ENCODE measurements at regions not wholly inside any gene's neighbourhood (a gene's known extent, or its start where the extent isn't known, plus 50 kb on each side); places are given as distances from the start of the nearest gene placed in this dataset.

GRCh38 chr14:101495827-101496775 lies 65.2 kb upstream of the DIO3 start:
- no peak for TF ChIP-seq CTCF (IDR thresholded peaks at IDR 0.05; ENCODE audit: insufficient read depth, low read length, poor library complexity, severe bottlenecking)
- Histone ChIP-seq H3K4me3 (replicated peaks; ENCODE audit: low read depth, low read length) (no peak overlapping the region), H3K36me3 (ENCODE audit: control insufficient read depth, insufficient read depth, low read length) (no peaks in the 10 kb centered on the region), H3K27me3 (replicated peaks; ENCODE audit: control insufficient read depth, insufficient read depth, low read length) (no peaks in the 10 kb centered on the region)
- DNase-seq (ENCODE audit: extremely low read depth, insufficient read length) = no peak

GRCh38 chr14:101496776-101497683 lies 64.3 kb upstream of the DIO3 start:
- Histone ChIP-seq H3K36me3 (ENCODE audit: control insufficient read depth, insufficient read depth, low read length) (no peaks in the 10 kb centered on the region), H3K4me3 (replicated peaks; ENCODE audit: low read depth, low read length) (no peak overlapping the region), H3K27me3 (replicated peaks; ENCODE audit: control insufficient read depth, insufficient read depth, low read length) (no peaks in the 10 kb centered on the region)
- no peak for TF ChIP-seq CTCF (IDR thresholded peaks at IDR 0.05; ENCODE audit: insufficient read depth, low read length, poor library complexity, severe bottlenecking)
- DNase-seq (ENCODE audit: extremely low read depth, insufficient read length) = no peak

- no peak for TF ChIP-seq CTCF (IDR thresholded peaks at IDR 0.05; ENCODE audit: insufficient read depth, low read length, poor library complexity, severe bottlenecking)
- no peak overlapping the region for H3K4me3 ChIP-seq (replicated peaks; ENCODE audit: low read depth, low read length)
- H3K36me3 ChIP-seq (ENCODE audit: control insufficient read depth, insufficient read depth, low read length) = no peaks in the 10 kb centered on the region
- H3K27me3 ChIP-seq (replicated peaks; ENCODE audit: control insufficient read depth, insufficient read depth, low read length) = no peaks in the 10 kb centered on the region; the same call in 1 of the 2 replicates
- DNase-seq (ENCODE audit: extremely low read depth, insufficient read length) = no peak
These were observed 63.4 kb upstream of the DIO3 start for GRCh38 chr14:101497684-101498525.

GRCh38 chr14:101498526-101498860 lies 62.8 kb upstream of the DIO3 start:
- H3K27me3 ChIP-seq (replicated peaks; ENCODE audit: control insufficient read depth, insufficient read depth, low read length) = no peaks in the 10 kb centered on the region; the same call in 1 of the 2 replicates
- H3K4me3 ChIP-seq (replicated peaks; ENCODE audit: low read depth, low read length) = no peak overlapping the region
- no peak for TF ChIP-seq CTCF (IDR thresholded peaks at IDR 0.05; ENCODE audit: insufficient read depth, low read length, poor library complexity, severe bottlenecking)
- no peaks in the 10 kb centered on the region for H3K36me3 ChIP-seq (ENCODE audit: control insufficient read depth, insufficient read depth, low read length)
- DNase-seq (ENCODE audit: extremely low read depth, insufficient read length) = no peak

- H3K27me3 ChIP-seq (replicated peaks; ENCODE audit: control insufficient read depth, insufficient read depth, low read length) = no peaks in the 10 kb centered on the region; the same call in 1 of the 2 replicates
- no peaks in the 10 kb centered on the region for H3K36me3 ChIP-seq (ENCODE audit: control insufficient read depth, insufficient read depth, low read length)
- DNase-seq (ENCODE audit: extremely low read depth, insufficient read length) = no peak
- TF ChIP-seq CTCF (IDR thresholded peaks at IDR 0.05; ENCODE audit: insufficient read depth, low read length, poor library complexity, severe bottlenecking) = no peak
- H3K4me3 ChIP-seq (replicated peaks; ENCODE audit: low read depth, low read length) = no peak overlapping the region
These were observed 62.2 kb upstream of the DIO3 start for GRCh38 chr14:101499080-101499479.
